ENCODE measurements at regions not wholly inside any gene's neighbourhood (a gene's known extent, or its start where the extent isn't known, plus 50 kb on each side); places are given as distances from the start of the nearest gene placed in this dataset.

DNA sequence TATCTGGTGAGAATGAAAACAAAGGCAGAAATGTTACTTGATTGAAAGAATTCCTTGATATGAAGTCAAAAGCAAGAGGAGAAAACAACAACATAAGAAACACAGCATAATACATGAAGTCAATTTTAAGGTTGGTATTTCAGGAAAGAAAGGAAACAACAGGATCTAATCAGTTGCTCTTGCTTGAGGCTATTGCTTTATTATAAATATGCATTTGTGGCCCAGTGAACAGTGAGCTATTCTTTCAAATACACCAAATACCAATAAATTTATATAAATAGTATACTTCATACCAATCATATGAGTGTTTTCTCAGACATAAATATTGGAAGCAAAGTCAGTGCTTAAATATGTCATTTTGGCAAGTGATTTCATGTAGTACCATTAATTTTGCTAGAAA, 806.6 kb downstream of the NXPH1 start:
- no peaks in the 10 kb centered on the region for H3K27me3 ChIP-seq (ENCODE audit: insufficient read depth, low read length)
- H3K9ac ChIP-seq (ENCODE audit: low read depth, low read length) = no peak overlapping the region
- H3K9me3 ChIP-seq (ENCODE audit: insufficient read depth, low read depth, low read length) = no peaks in the 10 kb centered on the region
- no peak overlapping the region for H3K4me3 ChIP-seq (ENCODE audit: low read length)
- H3K27ac ChIP-seq (ENCODE audit: low read length) = no peak overlapping the region
- H3K4me1 ChIP-seq (ENCODE audit: insufficient read depth, low read length) = no peaks in the 10 kb centered on the region
- no peaks in the 10 kb centered on the region for H3K36me3 ChIP-seq (ENCODE audit: insufficient read depth, low read depth, low read length)

DNA sequence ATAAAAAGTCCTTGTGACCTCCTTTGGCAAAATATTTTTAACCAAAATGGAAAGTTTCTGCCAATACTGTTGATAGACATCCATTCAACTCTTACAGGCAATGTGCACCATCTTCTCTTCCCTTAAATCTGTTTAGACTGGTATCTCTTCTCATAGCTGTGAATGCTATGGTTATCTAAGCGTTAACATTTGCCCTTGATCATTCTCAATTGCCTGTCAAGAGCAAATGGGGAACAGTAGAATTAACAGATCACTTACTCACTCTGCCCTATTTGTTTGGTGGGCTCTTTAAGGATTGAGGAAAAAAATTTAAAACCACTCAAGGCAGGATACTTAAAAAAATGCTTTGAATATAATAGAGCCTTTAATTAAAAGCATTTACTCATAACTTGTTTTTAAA, 808.4 kb downstream of the NXPH1 start:
- H3K36me3 ChIP-seq (ENCODE audit: insufficient read depth, low read depth, low read length) = no peaks in the 10 kb centered on the region
- H3K4me1 ChIP-seq (ENCODE audit: insufficient read depth, low read length) = no peaks in the 10 kb centered on the region
- H3K27me3 ChIP-seq (ENCODE audit: insufficient read depth, low read length) = no peaks in the 10 kb centered on the region
- no peaks in the 10 kb centered on the region for H3K9me3 ChIP-seq (ENCODE audit: insufficient read depth, low read depth, low read length)
- no peak overlapping the region for H3K9ac ChIP-seq (ENCODE audit: low read depth, low read length)
- no peak overlapping the region for H3K4me3 ChIP-seq (ENCODE audit: low read length)
- H3K27ac ChIP-seq (ENCODE audit: low read length) = no peak overlapping the region

DNA sequence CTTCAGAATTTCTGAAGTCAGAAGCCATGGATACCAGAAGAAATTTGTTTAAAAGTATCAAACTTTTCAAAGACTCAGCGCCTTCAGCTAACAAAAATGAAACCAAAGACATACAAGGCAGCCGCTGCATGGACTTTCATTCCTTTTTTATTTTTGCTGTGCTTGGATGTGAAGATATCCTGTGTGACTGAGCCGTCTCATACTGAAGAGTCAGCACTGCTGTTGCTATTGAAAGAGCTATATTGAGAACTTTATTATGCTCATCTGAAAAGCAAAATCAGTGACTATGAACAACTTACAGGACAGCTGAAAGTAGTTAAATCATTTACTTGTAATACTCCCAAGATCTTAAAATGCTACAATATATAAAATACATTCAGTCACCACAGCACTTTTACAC, 809.2 kb downstream of the NXPH1 start:
- Histone ChIP-seq H3K27ac (ENCODE audit: low read length) (no peak overlapping the region), H3K9ac (ENCODE audit: low read depth, low read length) (no peak overlapping the region), H3K36me3 (ENCODE audit: insufficient read depth, low read depth, low read length) (no peaks in the 10 kb centered on the region), H3K4me3 (ENCODE audit: low read length) (no peak overlapping the region), H3K27me3 (ENCODE audit: insufficient read depth, low read length) (no peaks in the 10 kb centered on the region), H3K9me3 (ENCODE audit: insufficient read depth, low read depth, low read length) (no peaks in the 10 kb centered on the region), H3K4me1 (ENCODE audit: insufficient read depth, low read length) (no peaks in the 10 kb centered on the region)

DNA sequence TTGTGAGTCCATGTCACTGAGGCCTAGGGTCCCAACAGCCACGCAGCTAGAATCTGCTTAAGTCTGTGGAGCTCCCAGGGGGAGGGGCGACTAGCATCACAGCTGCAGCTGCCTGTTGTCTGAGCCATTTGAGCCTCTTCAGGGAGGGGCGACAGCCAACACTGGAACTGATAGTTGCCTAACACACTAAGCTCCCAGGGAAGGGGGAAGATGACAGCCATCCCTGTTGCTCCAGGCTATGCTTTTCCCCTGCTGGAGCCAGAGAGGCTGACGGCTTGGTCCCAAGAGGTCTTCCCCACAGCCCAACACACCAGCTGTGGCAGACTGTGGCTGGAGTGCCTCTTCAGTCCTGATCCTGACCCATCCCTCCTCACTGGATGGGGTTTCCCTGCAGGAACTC, 817.5 kb downstream of the NXPH1 start:
- H3K4me1 ChIP-seq (ENCODE audit: insufficient read depth, low read length) = no peaks in the 10 kb centered on the region
- no peaks in the 10 kb centered on the region for H3K9me3 ChIP-seq (ENCODE audit: insufficient read depth, low read depth, low read length)
- H3K27me3 ChIP-seq (ENCODE audit: insufficient read depth, low read length) = no peaks in the 10 kb centered on the region
- H3K27ac ChIP-seq (ENCODE audit: low read length) = no peak overlapping the region
- H3K36me3 ChIP-seq (ENCODE audit: insufficient read depth, low read depth, low read length) = no peaks in the 10 kb centered on the region
- no peak overlapping the region for H3K4me3 ChIP-seq (ENCODE audit: low read length)
- H3K9ac ChIP-seq (ENCODE audit: low read depth, low read length) = no peak overlapping the region

DNA sequence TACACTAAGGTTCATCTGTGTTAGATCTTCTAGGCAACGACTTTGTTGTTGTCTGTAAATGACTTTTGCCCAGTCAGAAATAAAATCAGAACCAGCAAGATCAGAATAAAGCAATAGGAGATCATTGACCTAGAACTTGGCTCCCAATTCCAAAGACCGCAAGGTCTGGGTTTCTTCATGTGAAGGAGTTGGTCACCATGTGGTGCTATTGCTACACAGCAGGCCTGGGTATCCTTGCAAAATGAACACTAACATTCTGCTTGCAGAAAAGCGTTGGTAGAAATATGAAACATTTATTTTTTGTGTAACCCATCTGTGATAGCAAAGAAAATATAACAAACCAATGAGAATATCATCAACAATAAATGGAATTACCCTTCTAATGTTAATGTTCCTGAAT, 831.0 kb downstream of the NXPH1 start:
- H3K27me3 ChIP-seq (ENCODE audit: insufficient read depth, low read length) = no peaks in the 10 kb centered on the region
- H3K36me3 ChIP-seq (ENCODE audit: insufficient read depth, low read depth, low read length) = no peaks in the 10 kb centered on the region
- no peaks in the 10 kb centered on the region for H3K9me3 ChIP-seq (ENCODE audit: insufficient read depth, low read depth, low read length)
- no peak overlapping the region for H3K4me3 ChIP-seq (ENCODE audit: low read length)
- H3K4me1 ChIP-seq (ENCODE audit: insufficient read depth, low read length) = no peaks in the 10 kb centered on the region
- H3K9ac ChIP-seq (ENCODE audit: low read depth, low read length) = no peak overlapping the region
- H3K27ac ChIP-seq (ENCODE audit: low read length) = no peak overlapping the region

DNA sequence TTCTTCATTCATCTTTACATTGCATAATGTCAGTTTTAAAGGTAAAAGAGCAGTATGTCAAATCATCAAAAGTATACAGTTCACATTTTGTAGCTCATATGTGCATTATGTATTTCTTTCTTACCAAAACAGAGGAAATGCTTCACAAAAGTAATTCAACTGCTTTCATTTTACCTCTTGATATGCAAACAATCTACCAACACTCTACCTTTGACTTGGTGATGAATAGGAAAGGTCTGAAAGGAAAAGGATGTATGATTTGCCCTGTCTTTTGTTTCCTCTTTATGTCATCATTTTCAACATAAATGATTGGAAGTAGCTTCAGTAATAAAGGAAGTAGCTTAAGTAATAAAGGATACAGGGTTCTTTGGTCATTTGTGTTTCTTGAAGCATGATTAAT, 846.7 kb downstream of the NXPH1 start:
- H3K27ac ChIP-seq (ENCODE audit: low read length) = peak overlapping the region; percentile 30
- H3K27me3 ChIP-seq (ENCODE audit: insufficient read depth, low read length) = no peaks in the 10 kb centered on the region
- H3K36me3 ChIP-seq (ENCODE audit: insufficient read depth, low read depth, low read length) = no peaks in the 10 kb centered on the region
- no peak overlapping the region; the same call in 1 of the 2 replicates for H3K9ac ChIP-seq (ENCODE audit: low read depth, low read length)
- H3K4me1 ChIP-seq (ENCODE audit: insufficient read depth, low read length) = peaks cover 18% of the 10 kb centered on the region; the same call in 1 of the 2 replicates
- no peaks in the 10 kb centered on the region; the same call in 1 of the 2 replicates for H3K9me3 ChIP-seq (ENCODE audit: insufficient read depth, low read depth, low read length)
- H3K4me3 ChIP-seq (ENCODE audit: low read length) = peak overlapping the region; percentile 31; the same call in 1 of the 2 replicates

DNA sequence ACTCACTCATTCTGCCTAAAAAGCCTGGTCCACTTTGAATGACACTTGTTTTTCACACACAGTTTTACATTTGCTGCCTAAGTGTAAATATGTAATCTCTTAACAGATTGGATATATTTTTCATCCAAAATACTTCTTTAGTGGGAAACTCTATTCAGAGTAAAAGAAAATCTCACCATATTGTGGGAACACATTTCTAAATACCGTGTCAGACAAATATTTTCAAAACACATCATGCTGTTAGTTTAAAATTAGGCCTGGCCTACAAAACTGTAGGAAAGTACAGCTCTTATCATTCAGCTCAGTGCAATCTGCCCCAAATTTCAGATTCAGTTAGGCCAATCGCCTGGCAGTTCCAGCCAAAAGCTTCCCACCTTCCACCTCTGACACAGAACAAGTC, 849.8 kb downstream of the NXPH1 start:
- Histone ChIP-seq H3K4me1 (ENCODE audit: insufficient read depth, low read length) (peaks cover 15% of the 10 kb centered on the region; the same call in 1 of the 2 replicates), H3K9me3 (ENCODE audit: insufficient read depth, low read depth, low read length) (no peaks in the 10 kb centered on the region; the same call in 1 of the 2 replicates), H3K27ac (ENCODE audit: low read length) (no peak overlapping the region), H3K9ac (ENCODE audit: low read depth, low read length) (no peak overlapping the region), H3K36me3 (ENCODE audit: insufficient read depth, low read depth, low read length) (no peaks in the 10 kb centered on the region), H3K4me3 (ENCODE audit: low read length) (no peak overlapping the region), H3K27me3 (ENCODE audit: insufficient read depth, low read length) (no peaks in the 10 kb centered on the region)

DNA sequence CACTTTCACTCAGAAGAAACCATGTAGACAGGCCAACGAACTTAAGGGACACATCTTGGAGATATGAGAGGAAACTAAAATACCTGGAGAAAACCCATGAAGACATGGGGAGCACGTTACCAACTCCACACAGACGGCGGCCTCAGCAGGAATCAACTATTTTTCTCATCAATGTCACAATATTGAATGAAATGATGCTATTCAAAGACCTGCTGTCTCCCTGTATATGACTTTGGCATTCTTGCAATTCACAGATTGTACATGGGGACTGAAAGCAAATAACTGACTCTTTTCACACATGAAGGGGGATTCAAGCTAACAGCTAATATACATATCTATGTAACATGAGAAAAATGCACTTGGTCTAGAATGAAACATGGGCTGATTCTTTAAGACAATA, 869.0 kb downstream of the NXPH1 start:
- H3K9ac ChIP-seq (ENCODE audit: low read depth, low read length) = no peak overlapping the region
- H3K4me3 ChIP-seq (ENCODE audit: low read length) = no peak overlapping the region
- H3K27me3 ChIP-seq (ENCODE audit: insufficient read depth, low read length) = no peaks in the 10 kb centered on the region
- H3K4me1 ChIP-seq (ENCODE audit: insufficient read depth, low read length) = no peaks in the 10 kb centered on the region
- no peaks in the 10 kb centered on the region for H3K9me3 ChIP-seq (ENCODE audit: insufficient read depth, low read depth, low read length)
- no peak overlapping the region for H3K27ac ChIP-seq (ENCODE audit: low read length)
- H3K36me3 ChIP-seq (ENCODE audit: insufficient read depth, low read depth, low read length) = no peaks in the 10 kb centered on the region

DNA sequence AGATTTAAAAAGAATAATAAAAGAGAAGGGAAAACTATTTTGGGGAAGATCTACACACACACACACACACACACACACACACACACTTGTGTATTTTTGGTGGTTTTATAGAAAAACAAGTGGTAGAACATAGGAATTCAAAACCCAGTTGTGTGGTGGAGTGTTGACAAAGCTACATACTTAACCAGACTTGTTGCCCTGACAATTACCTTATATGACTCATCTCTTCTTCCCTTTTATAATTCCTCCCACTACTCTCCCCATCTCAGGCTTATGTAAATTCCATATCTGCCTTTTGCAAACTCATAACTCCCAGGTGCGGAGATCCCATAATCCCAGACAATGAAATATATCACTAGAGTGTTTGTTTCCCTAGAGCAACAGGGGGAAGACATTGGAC, 873.7 kb downstream of the NXPH1 start:
- H3K36me3 ChIP-seq (ENCODE audit: insufficient read depth, low read depth, low read length) = no peaks in the 10 kb centered on the region
- H3K4me1 ChIP-seq (ENCODE audit: insufficient read depth, low read length) = 0 out of 2 replicates have a peak, but pooled peaks cover 4% of the 10 kb centered on the region
- H3K4me3 ChIP-seq (ENCODE audit: low read length) = no peak overlapping the region
- H3K9ac ChIP-seq (ENCODE audit: low read depth, low read length) = no peak overlapping the region
- no peaks in the 10 kb centered on the region for H3K27me3 ChIP-seq (ENCODE audit: insufficient read depth, low read length)
- H3K9me3 ChIP-seq (ENCODE audit: insufficient read depth, low read depth, low read length) = no peaks in the 10 kb centered on the region
- no peak overlapping the region for H3K27ac ChIP-seq (ENCODE audit: low read length)

DNA sequence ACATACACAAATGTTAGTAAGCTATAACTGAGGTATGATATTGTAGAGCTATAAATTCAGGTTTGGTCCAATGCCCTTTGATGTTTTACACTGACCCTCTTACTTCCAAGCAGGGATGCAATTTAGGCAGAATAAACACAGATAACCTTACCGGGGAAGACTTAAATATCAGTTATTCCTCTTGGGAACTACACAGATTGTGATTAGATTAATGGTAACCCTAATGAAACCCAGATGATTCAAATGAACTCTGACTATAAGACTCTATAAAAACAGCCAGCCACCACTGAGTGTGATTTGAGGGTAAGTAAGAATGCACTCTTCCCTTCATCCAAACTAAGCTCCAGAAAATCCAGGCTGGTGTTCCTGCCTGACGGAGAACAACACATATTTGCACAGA, 891.1 kb downstream of the NXPH1 start:
- Histone ChIP-seq H3K9me3 (ENCODE audit: insufficient read depth, low read depth, low read length) (no peaks in the 10 kb centered on the region), H3K4me3 (ENCODE audit: low read length) (no peak overlapping the region), H3K27me3 (ENCODE audit: insufficient read depth, low read length) (no peaks in the 10 kb centered on the region), H3K9ac (ENCODE audit: low read depth, low read length) (no peak overlapping the region), H3K4me1 (ENCODE audit: insufficient read depth, low read length) (peaks cover 5% of the 10 kb centered on the region; the same call in 1 of the 2 replicates), H3K36me3 (ENCODE audit: insufficient read depth, low read depth, low read length) (no peaks in the 10 kb centered on the region), H3K27ac (ENCODE audit: low read length) (no peak overlapping the region)

DNA sequence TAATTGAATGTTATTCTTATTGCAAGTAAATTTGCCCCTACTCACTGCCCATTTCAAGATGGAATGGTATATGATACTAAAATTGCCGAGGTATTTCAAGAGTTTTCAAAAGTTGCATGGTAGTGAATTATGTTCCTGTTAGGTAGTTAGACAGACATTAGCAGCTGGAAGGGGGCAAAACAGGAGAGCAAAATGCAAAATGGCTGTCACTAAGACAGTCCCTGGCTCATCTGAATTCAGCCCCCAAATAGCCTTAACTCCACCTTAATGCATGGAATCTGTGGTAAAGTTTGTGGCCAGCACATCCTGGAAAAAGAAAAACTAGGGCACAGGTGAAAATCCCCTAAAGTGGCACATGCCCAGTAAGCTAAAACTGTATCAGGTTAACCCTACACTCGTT, 894.9 kb downstream of the NXPH1 start:
- no peak overlapping the region for H3K9ac ChIP-seq (ENCODE audit: low read depth, low read length)
- H3K27ac ChIP-seq (ENCODE audit: low read length) = no peak overlapping the region
- no peak overlapping the region for H3K4me3 ChIP-seq (ENCODE audit: low read length)
- H3K4me1 ChIP-seq (ENCODE audit: insufficient read depth, low read length) = no peaks in the 10 kb centered on the region
- no peaks in the 10 kb centered on the region for H3K27me3 ChIP-seq (ENCODE audit: insufficient read depth, low read length)
- no peaks in the 10 kb centered on the region for H3K9me3 ChIP-seq (ENCODE audit: insufficient read depth, low read depth, low read length)
- no peaks in the 10 kb centered on the region for H3K36me3 ChIP-seq (ENCODE audit: insufficient read depth, low read depth, low read length)

DNA sequence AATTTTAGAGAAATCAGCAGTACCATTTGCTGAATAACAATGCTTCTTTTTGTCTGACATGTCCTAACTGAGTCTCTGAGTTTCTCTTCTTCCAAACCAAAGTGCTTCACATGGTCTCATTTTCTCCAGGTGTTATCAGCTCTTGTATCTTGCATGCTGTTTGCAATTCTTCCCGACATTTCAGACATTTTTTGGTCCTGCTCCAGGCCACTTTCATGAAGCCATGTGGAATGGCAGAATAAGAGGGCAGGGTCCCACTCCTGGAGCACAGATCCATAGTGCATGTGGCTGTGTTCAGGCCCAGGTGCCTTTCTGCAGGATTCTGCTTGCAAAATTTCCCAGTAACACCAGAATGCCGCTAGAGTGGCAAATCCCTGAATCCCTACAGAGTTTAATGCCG, 916.2 kb downstream of the NXPH1 start:
- Histone ChIP-seq H3K9me3 (ENCODE audit: insufficient read depth, low read depth, low read length) (no peaks in the 10 kb centered on the region), H3K9ac (ENCODE audit: low read depth, low read length) (no peak overlapping the region), H3K4me1 (ENCODE audit: insufficient read depth, low read length) (no peaks in the 10 kb centered on the region), H3K27ac (ENCODE audit: low read length) (no peak overlapping the region), H3K27me3 (ENCODE audit: insufficient read depth, low read length) (no peaks in the 10 kb centered on the region), H3K36me3 (ENCODE audit: insufficient read depth, low read depth, low read length) (no peaks in the 10 kb centered on the region), H3K4me3 (ENCODE audit: low read length) (no peak overlapping the region)

DNA sequence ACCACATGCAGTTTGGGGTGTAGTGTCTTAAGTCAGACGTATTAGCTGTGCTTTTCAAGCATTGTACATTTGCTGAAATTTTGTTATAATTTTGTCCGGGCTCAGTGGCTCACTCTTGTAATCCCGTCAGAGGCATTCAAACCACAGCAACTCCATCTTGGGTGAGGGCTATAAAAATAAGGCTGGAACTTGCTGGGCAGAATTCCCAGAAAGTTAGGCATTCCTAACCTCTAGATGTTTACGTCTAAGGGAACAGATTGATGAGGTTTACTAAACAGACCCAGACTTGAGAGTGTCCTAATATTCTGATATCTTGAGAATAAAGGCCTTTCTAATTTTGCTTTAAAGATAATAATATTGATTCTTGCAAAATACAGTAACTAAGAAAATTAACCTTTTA, 957.8 kb downstream of the NXPH1 start:
- H3K36me3 ChIP-seq (ENCODE audit: insufficient read depth, low read depth, low read length) = no peaks in the 10 kb centered on the region
- H3K9me3 ChIP-seq (ENCODE audit: insufficient read depth, low read depth, low read length) = peaks cover 7% of the 10 kb centered on the region
- H3K4me1 ChIP-seq (ENCODE audit: insufficient read depth, low read length) = no peaks in the 10 kb centered on the region
- H3K9ac ChIP-seq (ENCODE audit: low read depth, low read length) = no peak overlapping the region
- H3K4me3 ChIP-seq (ENCODE audit: low read length) = no peak overlapping the region
- no peak overlapping the region for H3K27ac ChIP-seq (ENCODE audit: low read length)
- no peaks in the 10 kb centered on the region for H3K27me3 ChIP-seq (ENCODE audit: insufficient read depth, low read length)

All from iPS-20b (cell line).